Upper lobe of right lung (tissue), 1 donor: ENCODE measurements at regions not wholly inside any gene's neighbourhood (a gene's known extent, or its start where the extent isn't known, plus 50 kb on each side); places are given as distances from the start of the nearest gene placed in this dataset.

Experiments used
- ATAC-seq: fragments of 200-7000 bp; cut with Tn5 transposase; one replicate; pipeline ENCODE4 v1.9.1; 2020; ENCODE audit warnings: mild to moderate bottlenecking, moderate library complexity
- DNase-seq: peaks from one replicate; pipeline ENCODE4 v3.0.0-alpha.2; 2020
- H3K27ac ChIP-seq: fragments of 200-600 bp; one replicate; pipeline ENCODE4 v1.8.0; 2022
- H3K27me3 ChIP-seq: fragments of 200-600 bp; one replicate; pipeline ENCODE4 v1.8.0; 2022; ENCODE audit warnings: mild to moderate bottlenecking
- H3K36me3 ChIP-seq: fragments of 200-600 bp; one replicate; pipeline ENCODE4 v1.8.0; 2022
- H3K4me1 ChIP-seq: fragments of 200-600 bp; one replicate; pipeline ENCODE4 v1.8.0; 2022
- H3K4me3 ChIP-seq: fragments of 200-600 bp; one replicate; pipeline ENCODE4 v1.8.0; 2022; ENCODE audit warnings: mild to moderate bottlenecking
- H3K9me3 ChIP-seq: fragments of 200-600 bp; one replicate; pipeline ENCODE4 v1.8.0; 2022
- intact Hi-C: fragments of 100-400 bp; cut with DNase I; formaldehyde crosslinking; loops from one replicate; pipeline ENCODE4 v1.11.0; 2022
- TF ChIP-seq, protein P1 (sequence below): fragments of 200-600 bp; IDR thresholded peaks from one replicate; pipeline ENCODE4 v1.8.0; 2022; ENCODE audit warnings: antibody characterized with exemption
- donor health status: DM: no; HTN: yes; CAD: no; lungs with severe emphysema.

DNA sequence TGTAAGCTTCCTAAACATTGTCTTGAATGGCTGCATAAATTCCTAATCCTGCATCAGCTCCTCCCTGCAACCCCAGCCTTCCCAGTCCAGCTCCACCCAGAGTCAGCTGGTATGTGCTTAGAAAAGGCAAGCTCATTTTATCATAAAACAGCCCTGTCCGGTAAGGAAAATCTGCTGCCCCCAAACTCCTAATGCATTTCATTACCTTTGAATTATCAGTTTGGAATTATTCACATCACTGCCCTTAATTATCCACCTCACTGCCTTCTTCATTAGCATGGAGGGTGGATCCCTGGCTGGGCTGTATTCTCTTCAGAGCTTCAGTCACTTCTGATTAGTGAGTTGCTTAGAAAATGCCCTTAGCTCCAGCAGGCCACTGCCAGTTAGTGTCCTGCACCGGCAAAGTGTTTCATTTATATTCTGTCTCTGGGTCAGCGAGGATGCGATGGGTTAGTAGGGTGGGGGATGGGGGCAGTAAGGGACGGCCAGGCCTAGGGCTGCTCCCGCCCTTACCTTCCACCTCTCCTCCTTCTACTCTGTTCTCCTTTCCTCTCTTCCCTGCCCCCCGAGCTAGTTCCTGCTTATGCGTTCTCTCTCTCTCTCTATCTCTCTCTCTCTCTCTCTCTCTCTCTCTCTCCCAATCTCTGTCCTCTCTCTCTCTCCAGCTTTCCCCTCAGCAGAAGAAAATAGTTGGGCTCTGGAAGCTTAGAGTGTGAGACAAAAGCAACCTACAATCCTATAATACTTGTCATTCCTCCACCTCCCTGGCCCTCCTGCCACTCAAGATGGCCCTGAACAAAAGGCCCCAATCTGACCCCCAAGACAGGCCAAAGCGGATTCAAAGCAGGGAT is 174.8 kb upstream of the KLF3 start:
- Histone ChIP-seq H3K27ac (no peak overlapping the region), H3K4me1 (no peaks in the 10 kb centered on the region), H3K9me3 (no peaks in the 10 kb centered on the region), H3K27me3 (no peaks in the 10 kb centered on the region), H3K36me3 (no peaks in the 10 kb centered on the region), H3K4me3 (no peak overlapping the region)
- DNase-seq (no peak), ATAC-seq (no peak)
- TF ChIP-seq, protein P1, sequence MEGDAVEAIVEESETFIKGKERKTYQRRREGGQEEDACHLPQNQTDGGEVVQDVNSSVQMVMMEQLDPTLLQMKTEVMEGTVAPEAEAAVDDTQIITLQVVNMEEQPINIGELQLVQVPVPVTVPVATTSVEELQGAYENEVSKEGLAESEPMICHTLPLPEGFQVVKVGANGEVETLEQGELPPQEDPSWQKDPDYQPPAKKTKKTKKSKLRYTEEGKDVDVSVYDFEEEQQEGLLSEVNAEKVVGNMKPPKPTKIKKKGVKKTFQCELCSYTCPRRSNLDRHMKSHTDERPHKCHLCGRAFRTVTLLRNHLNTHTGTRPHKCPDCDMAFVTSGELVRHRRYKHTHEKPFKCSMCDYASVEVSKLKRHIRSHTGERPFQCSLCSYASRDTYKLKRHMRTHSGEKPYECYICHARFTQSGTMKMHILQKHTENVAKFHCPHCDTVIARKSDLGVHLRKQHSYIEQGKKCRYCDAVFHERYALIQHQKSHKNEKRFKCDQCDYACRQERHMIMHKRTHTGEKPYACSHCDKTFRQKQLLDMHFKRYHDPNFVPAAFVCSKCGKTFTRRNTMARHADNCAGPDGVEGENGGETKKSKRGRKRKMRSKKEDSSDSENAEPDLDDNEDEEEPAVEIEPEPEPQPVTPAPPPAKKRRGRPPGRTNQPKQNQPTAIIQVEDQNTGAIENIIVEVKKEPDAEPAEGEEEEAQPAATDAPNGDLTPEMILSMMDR: no peak
- intact Hi-C loops: no loop called here

DNA sequence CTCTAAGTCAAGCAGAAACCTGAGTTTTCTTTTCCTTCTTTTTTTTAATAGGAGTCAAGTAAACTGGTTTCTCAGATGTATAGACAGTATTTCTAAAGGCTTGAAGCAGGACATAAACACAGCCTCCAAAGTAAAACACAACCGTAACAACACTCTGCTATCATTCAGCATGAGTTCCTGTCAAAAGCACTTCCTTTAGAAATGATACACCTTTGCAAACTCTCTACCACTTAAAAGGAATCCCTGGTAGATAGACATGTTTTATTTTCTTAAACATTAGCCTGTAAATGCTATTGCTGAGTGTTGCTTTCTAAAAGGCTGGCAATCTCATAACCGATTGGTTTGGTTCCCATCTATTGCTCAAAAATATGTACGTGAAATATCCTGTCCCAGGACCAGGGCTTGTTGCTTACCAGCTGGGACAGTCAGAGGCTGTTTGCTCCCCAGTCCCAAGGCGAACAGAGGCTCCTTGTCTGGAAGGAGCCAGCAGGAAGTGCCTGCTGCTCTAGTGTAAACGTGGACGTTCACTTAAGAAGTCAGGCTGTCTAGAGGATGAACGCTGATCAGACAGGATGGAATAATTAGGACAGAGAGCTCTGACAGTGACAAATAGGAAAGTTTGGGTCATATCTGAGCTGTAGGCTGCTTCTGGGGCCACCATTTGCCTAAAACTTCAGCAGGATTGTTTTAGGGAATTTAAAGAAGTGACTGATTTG is 173.9 kb upstream of the KLF3 start:
- no peaks in the 10 kb centered on the region for H3K27me3 ChIP-seq
- H3K9me3 ChIP-seq: no peaks in the 10 kb centered on the region
- H3K4me1 ChIP-seq: no peaks in the 10 kb centered on the region
- TF ChIP-seq, protein P1: no peak
- ATAC-seq (peak; percentile 66), DNase-seq (no peak)
- no peak overlapping the region for H3K4me3 ChIP-seq
- H3K27ac ChIP-seq: no peak overlapping the region
- no peaks in the 10 kb centered on the region for H3K36me3 ChIP-seq
- intact Hi-C loops: no loop called here

DNA sequence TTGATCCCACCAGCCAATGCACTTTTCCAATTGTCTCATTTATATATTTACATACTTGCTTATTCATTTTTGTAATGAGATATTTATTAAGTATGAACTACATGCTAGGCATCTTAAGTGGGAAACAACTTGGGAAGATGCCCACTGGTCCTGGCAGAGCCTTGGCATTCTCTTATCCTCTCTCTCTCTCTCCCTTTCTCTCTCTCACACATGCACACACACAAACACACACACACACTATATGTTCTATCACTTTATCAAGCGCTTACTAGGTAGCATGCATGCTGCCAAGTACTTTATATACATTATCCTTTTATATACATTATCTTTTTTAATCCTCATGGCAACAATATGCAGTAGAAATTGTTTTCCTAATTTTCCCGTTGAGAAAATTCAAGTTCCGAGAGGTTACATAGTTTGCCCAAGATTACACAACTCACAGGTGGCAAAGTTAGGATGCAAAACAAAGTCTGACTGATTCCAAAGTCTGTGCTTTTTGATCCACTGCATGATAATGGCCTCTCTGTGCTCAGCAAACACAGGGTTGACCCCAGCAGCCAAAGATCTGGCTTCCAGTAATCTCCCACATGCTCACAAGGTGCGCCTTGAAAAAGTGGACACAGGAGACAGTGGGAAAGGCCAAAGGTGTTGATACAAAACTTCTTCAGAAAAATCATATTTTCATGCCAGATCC is 173.1 kb upstream of the KLF3 start:
- no peaks in the 10 kb centered on the region for H3K4me1 ChIP-seq

DNA sequence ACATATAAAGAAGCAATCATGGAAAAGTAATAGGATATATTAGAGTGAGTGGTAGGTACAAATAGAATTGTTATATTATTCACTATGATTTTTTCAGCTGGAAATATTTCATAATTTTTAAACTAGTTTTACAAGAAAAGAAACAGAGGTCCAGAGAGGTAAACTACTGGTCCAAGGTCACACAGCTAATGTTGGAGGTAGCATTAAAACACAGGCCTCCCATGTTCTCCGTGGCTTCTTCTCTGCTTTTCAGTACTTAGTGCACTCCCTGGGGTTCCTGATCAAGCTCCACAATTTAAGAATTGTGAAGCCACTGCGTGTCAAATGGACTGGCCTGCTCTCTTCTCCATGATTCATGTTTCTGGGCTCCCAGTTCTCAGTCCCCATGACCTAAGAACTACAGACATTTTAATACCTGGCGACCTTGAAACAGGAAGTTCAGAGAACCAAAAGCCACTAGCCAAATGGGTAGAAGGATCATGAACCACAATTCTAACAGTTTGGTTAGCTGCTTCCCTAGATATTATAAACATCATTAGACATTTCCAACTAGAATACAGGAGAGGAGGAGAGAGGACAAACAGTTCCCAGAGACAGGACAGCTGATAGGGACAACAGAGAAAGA is 172.0 kb upstream of the KLF3 start:
- TF ChIP-seq, protein P1: no peak
- Histone ChIP-seq H3K27ac (no peak overlapping the region), H3K9me3 (no peaks in the 10 kb centered on the region), H3K4me1 (no peaks in the 10 kb centered on the region), H3K4me3 (no peak overlapping the region), H3K36me3 (no peaks in the 10 kb centered on the region), H3K27me3 (no peaks in the 10 kb centered on the region)
- ATAC-seq: no peak
- intact Hi-C loops: no loop called here
- DNase-seq: no peak

More for the DNA sequence above, 173.1 kb upstream of the KLF3 start:
- Histone ChIP-seq H3K27ac (no peak overlapping the region), H3K4me3 (no peak overlapping the region), H3K9me3 (no peaks in the 10 kb centered on the region), H3K27me3 (no peaks in the 10 kb centered on the region), H3K36me3 (no peaks in the 10 kb centered on the region)
- TF ChIP-seq, protein P1: no peak
- intact Hi-C loops: no loop called here
- DNase-seq (no peak), ATAC-seq (no peak)

DNA sequence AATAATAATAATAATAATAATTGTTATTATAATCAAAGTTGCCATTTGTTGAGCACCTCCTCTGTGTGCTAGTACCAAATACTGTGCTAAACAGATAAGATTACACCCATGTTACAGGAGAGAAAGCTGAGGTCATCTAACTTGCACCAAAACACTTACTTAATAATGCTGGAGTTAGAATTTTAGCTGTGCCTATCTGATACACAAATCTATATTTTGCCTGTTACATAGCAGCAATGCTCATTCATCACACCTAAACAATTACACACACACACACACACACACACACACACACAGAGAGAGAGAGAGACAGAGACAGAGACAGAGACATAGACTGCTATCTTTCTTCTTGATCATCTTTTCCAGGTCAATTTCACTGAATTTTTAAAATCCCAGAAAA is 170.9 kb upstream of the KLF3 start:
- no peaks in the 10 kb centered on the region for H3K36me3 ChIP-seq
- no peaks in the 10 kb centered on the region for H3K4me1 ChIP-seq
- no peaks in the 10 kb centered on the region for H3K9me3 ChIP-seq
- ATAC-seq: no peak
- H3K27me3 ChIP-seq: no peaks in the 10 kb centered on the region
- TF ChIP-seq, protein P1: no peak
- H3K4me3 ChIP-seq: no peak overlapping the region
- intact Hi-C loops: no loop called here
- no peak overlapping the region for H3K27ac ChIP-seq
- no peak for DNase-seq
